HepG2 (cell line): ENCODE measurements at regions not wholly inside any gene's neighbourhood (a gene's known extent, or its start where the extent isn't known, plus 50 kb on each side); places are given as distances from the start of the nearest gene placed in this dataset.

Source experiments
- HDAC6 ChIP-seq: fragments of 200-600 bp; sonication (generic); IDR thresholded peaks from 2 replicates; pipeline ENCODE4 v1.7.0; 2017; ENCODE audit warnings: mild to moderate bottlenecking, antibody characterized with exemption, low read length, low read depth
- TF ChIP-seq, protein P1 (sequence below): IDR thresholded peaks from 2 replicates; pipeline ENCODE4 v1.6.1; 2012; ENCODE audit warnings: inconsistent platforms

DNA sequence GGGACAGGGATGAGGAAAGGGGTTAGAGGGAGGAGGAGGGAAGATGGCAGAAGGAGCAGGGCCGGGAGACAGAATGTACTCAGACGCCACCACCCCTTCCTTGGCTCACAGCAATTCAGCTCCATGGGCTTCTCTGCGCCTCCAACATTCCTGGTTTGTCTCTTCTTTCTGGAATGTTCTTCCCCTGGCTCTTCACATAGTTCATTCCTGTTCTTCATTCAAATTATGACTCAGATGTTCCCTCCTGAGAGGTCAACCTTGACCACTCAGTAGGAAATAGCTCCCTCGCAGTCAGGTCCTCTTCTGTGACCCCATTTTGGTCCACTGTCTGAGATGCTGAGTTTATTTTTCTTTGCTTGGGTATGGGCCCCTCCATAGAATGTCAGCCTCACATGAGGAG lies 203.2 kb downstream of the C1orf94 start:
- TF ChIP-seq, protein P1, sequence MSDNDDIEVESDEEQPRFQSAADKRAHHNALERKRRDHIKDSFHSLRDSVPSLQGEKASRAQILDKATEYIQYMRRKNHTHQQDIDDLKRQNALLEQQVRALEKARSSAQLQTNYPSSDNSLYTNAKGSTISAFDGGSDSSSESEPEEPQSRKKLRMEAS: no peak
- no peak for TF ChIP-seq HDAC6
